ENCODE measurements at regions not wholly inside any gene's neighbourhood (a gene's known extent, or its start where the extent isn't known, plus 50 kb on each side); places are given as distances from the start of the nearest gene placed in this dataset.

DNA sequence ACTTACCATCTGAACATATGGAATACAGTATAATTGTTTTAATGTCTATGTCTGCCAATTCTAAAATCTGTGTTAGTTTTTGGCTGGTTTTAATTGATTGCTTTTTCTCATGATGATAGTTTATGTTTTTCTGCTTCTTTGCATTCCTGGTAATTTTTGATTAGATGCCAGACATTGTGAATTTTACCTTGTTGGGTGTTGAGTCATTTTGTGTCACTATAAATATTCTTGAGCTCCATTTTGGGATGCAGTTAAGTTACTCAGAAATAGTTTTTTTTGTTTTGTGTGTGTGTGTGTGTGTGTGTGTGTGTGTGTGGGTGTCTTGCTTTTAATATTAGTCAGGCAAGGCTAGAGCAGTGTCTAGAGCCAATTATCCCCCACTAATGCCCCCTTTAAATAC lies 818.8 kb upstream of the NR2F2 start:
- Mint-ChIP-seq H3K27me3 (peaks cover 5% of the 10 kb centered on the region), H3K27ac (no peak overlapping the region), H3K4me3 (no peak overlapping the region), H3K36me3 (ENCODE audit: low read depth) (no peaks in the 10 kb centered on the region), H3K9me3 (peaks cover 6% of the 10 kb centered on the region), H3K4me1 (ENCODE audit: low read depth) (no peaks in the 10 kb centered on the region)
- ChIA-PET CTCF (no interaction called here), POLR2A (no interaction called here)
- ATAC-seq: no peak
- intact Hi-C loops (cut with micrococcal nuclease): no loop called here
- no peak for DNase-seq
- TF ChIP-seq CTCF (IDR thresholded peaks at IDR 0.05): no peak

- DNase-seq: no peak
- intact Hi-C loops (cut with micrococcal nuclease): no loop called here
- Mint-ChIP-seq H3K27ac (no peak overlapping the region), H3K4me1 (ENCODE audit: low read depth) (no peaks in the 10 kb centered on the region), H3K36me3 (ENCODE audit: low read depth) (no peaks in the 10 kb centered on the region), H3K9me3 (peaks cover 6% of the 10 kb centered on the region), H3K27me3 (peaks cover 7% of the 10 kb centered on the region), H3K4me3 (no peak overlapping the region)
- POLR2A ChIA-PET: no interaction called here
- no peak for ATAC-seq
- CTCF ChIA-PET: no interaction called here
- TF ChIP-seq CTCF (IDR thresholded peaks at IDR 0.05): no peak
Observed at GRCh38 chr15:95512906-95513305, 817.6 kb upstream of the NR2F2 start.

DNA sequence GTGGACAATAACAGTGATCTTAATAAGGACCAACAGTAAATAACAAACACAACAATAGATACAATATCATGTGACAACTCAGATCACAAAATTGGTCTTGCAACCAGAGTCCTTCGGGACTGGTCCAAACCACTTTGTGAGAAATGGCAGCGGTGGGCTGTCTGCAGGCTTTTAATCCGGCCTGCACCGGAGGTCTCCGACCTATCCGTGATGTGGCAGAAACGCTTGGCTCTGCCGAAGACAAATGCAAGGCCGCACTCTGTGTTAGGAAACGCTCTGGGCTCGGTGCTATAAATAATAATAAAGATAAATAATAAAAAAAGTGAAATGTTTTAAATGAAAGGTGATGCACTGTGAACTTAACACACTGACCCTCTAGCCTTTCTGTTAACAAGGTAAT lies 810.6 kb upstream of the NR2F2 start:
- POLR2A ChIA-PET: no interaction called here
- Mint-ChIP-seq H3K4me1 (ENCODE audit: low read depth) (no peaks in the 10 kb centered on the region), H3K36me3 (ENCODE audit: low read depth) (no peaks in the 10 kb centered on the region), H3K27ac (no peak overlapping the region), H3K9me3 (no peaks in the 10 kb centered on the region), H3K27me3 (peaks cover 10% of the 10 kb centered on the region), H3K4me3 (no peak overlapping the region)
- DNase-seq (no peak), ATAC-seq (no peak)
- no peak for TF ChIP-seq CTCF (IDR thresholded peaks at IDR 0.05)
- intact Hi-C loops (cut with micrococcal nuclease): no loop called here
- CTCF ChIA-PET: no interaction called here

- intact Hi-C loops (cut with micrococcal nuclease): no loop called here
- Mint-ChIP-seq H3K4me1 (ENCODE audit: low read depth) (no peaks in the 10 kb centered on the region), H3K36me3 (ENCODE audit: low read depth) (no peaks in the 10 kb centered on the region), H3K27ac (no peak overlapping the region), H3K27me3 (peaks cover 10% of the 10 kb centered on the region), H3K9me3 (no peaks in the 10 kb centered on the region), H3K4me3 (no peak overlapping the region)
- CTCF ChIA-PET: no interaction called here
- POLR2A ChIA-PET: no interaction called here
- ATAC-seq: no peak
- no peak for DNase-seq
- TF ChIP-seq CTCF (IDR thresholded peaks at IDR 0.05): no peak
Observed at GRCh38 chr15:95520511-95520910, 810.0 kb upstream of the NR2F2 start.

GRCh38 chr15:95520922-95521321 lies 809.6 kb upstream of the NR2F2 start:
- intact Hi-C loops (cut with micrococcal nuclease): no loop called here
- Mint-ChIP-seq H3K27ac (no peak overlapping the region), H3K27me3 (peaks cover 8% of the 10 kb centered on the region), H3K4me1 (ENCODE audit: low read depth) (no peaks in the 10 kb centered on the region), H3K36me3 (ENCODE audit: low read depth) (no peaks in the 10 kb centered on the region), H3K4me3 (no peak overlapping the region), H3K9me3 (no peaks in the 10 kb centered on the region)
- ChIA-PET POLR2A (no interaction called here), CTCF (no interaction called here)
- no peak for TF ChIP-seq CTCF (IDR thresholded peaks at IDR 0.05)
- DNase-seq (no peak), ATAC-seq (no peak)

Data from activated CD8-positive, alpha-beta T cell treated with anti-CD3 and anti-CD28 coated beads for 36 hours (primary cell).